GM21825 (cell line): ENCODE measurements at regions not wholly inside any gene's neighbourhood (a gene's known extent, or its start where the extent isn't known, plus 50 kb on each side); places are given as distances from the start of the nearest gene placed in this dataset.
"Not testable (repeated sequence)": the region's sequence is repeated elsewhere in the genome, so short reads cannot be mapped to it uniquely, and the experiment has no call there.

Source experiments
- ATAC-seq: cut with Tn5 transposase; IDR thresholded peaks from one replicate; pipeline ENCODE4 v1.9.1; 2021; ENCODE audit warnings: mild to moderate bottlenecking, moderate library complexity; ENCODE audit not compliant: unreplicated experiment

DNA sequence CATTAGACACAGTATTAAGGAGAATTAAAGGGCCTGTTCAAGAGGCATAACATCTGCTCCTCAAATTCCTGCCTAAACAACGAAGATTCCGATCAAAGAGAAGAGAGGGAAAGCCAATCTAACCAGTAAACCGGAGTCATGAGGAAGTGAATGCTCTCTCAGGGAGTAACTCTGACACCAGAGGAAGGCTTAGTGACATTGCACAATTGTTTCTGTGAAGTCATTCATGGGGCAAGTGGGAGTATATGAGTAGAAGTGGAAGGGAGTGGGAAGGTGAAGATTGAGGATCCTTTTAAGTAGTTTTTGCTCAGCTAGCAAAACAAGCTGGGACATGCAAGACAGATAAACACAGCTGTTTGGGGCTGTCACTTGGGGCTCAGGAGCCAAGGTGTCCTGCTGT lies 136.4 kb upstream of the FAM174A start:
- ATAC-seq = not testable (repeated sequence)

GRCh38 chr5:100379254-100379858 lies 155.8 kb upstream of the FAM174A start:
- ATAC-seq = not testable (repeated sequence)

DNA sequence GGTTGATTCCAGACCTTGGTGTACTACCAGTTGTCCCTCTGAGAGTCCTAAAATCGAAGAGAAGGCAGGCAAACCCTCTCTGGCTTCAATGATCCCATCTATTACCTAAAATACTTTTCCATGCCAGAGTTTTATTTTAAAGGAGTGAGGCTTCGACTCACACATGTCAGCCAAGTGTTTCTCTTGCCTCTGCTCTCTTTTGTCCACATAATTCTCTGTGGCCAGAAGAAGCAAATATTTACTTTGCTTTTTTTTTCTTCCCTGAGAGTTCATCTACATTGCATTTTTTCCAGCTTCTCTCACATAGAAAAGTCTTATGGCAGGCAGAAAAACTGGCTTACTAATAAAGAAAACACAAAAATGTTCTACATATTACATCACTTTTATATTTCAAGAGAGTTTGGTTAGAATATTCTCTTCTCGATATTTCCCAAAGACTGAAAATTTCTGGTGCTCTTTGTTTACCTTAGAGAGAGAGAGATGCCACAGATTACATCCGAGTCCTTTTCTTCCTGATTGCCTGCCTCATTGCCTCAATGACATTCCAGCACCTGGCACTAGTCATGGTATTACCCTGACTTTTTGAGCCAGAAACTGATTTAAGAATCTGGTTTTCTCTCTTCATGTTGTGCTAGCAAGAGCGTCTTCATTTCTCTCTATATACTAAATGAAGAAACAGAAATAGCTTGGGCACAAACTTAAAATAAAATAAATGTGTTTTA lies 170.3 kb upstream of the FAM174A start:
- not testable (repeated sequence) for ATAC-seq

- ATAC-seq = not testable (repeated sequence)
Observed at GRCh38 chr5:100364343-100364742, 170.8 kb upstream of the FAM174A start.

- ATAC-seq = not testable (repeated sequence)
Observed at GRCh38 chr5:100359998-100360397, 175.2 kb upstream of the FAM174A start.

DNA sequence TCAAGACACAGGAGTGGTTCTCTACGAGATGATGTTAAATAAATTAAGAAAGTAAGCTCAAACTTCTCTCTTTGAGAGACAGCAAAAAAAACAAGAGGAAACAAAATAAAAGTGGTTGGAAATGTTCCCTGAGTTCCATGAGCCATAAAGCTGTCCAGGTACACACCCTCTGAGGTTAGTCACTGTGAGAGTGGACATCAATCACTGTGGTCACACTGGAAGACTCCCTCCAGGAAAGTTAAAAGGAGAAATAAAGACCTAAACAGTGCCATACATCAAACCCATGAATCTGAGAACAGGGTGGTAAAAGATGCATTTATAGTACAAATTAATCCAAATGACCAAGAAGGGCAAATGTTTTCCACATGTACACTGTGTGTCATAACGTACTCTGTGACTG lies 188.9 kb upstream of the FAM174A start:
- not testable (repeated sequence) for ATAC-seq

DNA sequence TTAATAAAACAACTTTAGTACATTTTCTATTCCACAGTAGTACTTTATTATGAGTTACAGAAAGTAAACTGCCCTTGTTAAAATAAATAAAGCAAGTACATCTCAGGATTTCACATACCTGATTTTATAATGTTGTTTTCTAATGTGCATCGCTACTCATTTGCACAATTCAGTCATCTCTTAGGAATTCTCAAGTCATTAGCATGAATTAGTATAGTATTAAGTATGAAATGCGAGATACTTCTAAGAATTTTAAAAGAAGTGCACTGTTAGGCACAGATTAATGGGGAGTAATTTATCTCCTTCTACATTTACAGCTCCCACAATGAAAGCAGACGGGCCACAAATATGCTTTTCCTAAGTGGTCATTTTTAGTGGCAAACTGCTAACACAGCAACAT lies 193.7 kb upstream of the FAM174A start:
- not testable (repeated sequence) for ATAC-seq

DNA sequence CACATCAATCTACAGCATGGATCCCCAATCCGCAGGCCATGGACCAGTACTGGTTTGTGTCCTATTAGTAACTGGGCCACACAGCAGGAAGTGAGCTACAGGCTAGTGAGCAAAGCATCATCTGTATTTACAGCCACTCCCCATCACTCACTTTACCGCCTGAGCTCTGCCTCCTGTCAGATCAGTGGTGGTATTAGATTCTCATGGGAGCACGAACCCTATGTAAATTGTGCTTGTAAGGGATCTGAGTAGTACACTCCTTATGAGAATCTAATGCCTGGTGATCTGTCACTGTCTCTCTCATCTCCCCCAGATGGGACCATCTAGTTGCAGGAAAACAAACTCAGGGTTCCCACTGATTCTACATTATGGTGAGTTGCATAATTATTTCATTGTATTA lies 212.7 kb upstream of the FAM174A start:
- no peak for ATAC-seq

GRCh38 chr5:100319885-100320284 lies 215.3 kb upstream of the FAM174A start:
- ATAC-seq = no peak

DNA sequence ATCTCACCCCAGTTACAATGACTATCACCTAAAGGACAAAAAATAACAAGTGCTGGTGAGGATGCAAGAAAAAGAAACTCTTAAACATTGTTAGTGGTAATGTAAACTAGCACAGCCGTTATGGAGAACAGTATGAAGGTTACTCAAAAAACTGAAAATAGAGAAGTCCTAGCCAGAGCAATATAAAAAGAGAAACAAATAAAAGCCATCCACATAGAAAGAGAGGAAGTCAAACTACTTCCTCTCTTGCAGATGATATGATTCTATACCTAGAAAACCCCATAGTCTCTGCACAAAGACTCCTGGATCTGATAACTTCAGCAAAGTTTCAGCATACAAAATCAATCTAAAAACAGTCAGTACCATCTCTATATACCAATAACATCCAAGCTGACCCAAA lies 221.5 kb upstream of the FAM174A start:
- ATAC-seq = no peak

GRCh38 chr5:100311806-100312205 lies 223.4 kb upstream of the FAM174A start:
- ATAC-seq = no peak

DNA sequence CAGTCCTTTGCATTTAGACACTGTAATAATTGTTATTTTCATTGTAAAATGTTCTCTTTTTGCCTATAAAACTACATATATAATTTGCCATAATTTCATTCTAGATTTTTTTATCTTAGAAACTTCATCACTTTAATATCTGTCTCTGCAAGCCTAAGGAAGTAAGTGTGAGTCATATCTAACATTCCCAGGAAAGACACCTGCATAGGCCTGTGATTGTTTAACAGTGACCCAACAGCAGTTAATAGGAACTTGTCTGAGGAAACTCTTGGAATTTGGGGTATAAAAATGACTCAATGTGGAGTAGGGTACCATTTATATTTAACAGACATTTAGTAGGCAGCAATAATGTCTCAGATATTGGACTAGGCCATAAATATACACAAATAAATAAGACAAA lies 229.2 kb upstream of the FAM174A start:
- ATAC-seq = no peak

DNA sequence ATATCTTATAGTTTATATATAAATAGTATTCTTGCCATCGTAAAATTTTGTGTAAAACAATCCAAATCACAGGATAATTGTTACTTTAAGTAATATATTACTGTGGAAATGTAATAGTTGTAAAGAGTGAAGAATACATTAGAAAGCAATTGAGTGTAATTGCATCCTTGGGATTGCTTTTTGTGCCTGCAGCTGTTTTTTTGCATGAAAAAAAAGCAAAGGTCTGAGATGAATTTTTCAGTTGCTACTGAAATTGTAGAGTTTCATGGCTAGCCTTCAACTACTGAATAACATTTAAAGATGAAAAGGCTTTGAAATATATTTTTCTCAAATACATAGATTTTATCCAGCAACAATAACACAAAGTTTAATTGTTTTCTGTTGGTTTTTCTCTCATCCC lies 232.0 kb upstream of the FAM174A start:
- ATAC-seq = no peak

DNA sequence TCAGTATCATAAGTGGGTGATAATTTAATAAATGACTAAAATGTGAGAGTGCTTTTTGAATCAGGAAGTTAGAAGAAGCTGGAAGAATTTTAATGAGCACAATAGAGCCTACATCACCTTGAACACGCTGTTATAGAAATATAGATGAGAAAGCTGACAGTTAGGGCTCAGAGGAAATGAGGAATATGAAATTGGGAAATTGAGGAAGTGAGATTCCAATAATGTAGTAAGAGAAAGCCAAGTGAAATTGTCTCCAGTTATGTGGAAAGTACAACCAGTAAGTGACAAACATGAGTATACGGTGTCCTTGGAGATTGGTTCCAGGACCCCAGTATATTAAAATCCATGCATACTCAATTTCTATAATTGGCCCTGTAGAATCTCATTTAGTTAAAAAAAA lies 235.9 kb upstream of the FAM174A start:
- no peak for ATAC-seq

DNA sequence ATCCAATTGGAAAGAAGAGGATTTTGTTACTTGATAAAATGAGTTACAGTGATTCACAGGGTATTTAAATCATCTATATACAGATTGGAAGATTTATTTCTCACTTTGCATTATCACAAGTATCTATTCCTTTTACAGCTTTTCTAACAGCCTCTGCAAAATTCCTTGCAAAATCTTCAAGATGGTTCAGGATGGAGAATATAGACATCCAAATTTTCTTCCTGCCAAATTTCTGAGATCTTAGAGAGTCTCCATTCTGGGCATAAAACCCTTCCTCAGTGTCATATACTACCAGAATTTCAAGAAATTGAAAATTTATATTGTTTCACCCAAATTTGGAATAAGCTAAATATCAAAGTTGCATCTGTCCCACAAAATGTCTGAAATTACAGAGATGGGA lies 259.1 kb upstream of the FAM174A start:
- ATAC-seq = no peak

GRCh38 chr5:100275631-100276030 lies 259.5 kb upstream of the FAM174A start:
- ATAC-seq = no peak

GRCh38 chr5:100273846-100274580 lies 261.2 kb upstream of the FAM174A start:
- no peak for ATAC-seq

DNA sequence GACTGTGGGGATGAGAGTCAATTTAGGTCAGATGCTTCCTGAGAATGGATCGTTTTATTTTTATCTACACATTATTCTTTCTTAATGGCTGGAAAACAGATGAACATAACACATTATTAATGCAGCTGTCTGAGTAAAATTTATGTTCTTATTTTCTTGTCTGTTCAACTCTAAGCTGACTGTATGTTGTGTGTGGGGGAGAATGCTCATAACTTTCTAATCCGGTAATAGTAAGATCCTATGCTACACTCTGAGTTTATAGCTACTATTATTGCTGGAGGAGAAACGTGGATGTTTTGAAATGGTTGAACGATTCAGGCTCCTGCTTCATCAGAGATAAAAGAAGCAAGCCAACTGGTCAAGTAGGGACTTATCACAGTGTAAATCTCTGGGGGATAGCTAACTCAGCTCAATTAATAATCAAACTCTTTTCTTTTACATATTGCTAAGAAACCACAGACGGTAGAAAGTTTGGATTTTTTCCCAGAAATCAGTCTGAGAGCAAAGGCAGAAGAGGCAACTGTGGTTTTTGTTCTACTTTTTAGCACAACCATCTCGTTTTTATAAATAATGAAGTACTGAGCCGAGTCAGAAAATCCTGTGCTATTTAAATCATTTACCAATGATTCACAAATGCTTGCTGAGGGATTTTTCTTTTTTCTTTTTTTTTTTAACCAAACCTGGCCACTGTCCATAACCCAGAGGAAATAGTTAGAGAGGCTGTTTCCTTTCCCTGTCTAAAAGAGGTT lies 265.0 kb upstream of the FAM174A start:
- ATAC-seq = peak; percentile 48

- no peak for ATAC-seq
Observed at GRCh38 chr5:100260968-100261367, 274.2 kb upstream of the FAM174A start.

DNA sequence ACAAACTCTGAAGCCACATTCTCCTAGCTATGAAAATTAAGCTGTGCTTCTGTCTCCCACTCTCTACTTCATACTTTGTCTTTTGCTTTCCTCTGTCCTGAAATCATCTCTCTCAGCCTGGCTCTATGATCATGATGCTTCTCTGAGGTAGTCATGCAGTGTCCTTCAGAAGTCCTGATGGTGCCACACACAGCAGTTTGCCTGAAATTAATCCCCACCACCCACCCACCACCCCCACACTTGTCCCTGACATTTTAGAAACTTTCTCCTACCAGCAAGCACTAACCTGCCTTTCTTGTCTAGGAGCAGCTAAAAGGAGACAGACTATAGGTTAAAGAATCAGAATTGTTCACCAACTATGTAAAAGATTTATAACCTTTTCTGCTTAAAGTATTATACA lies 282.2 kb upstream of the FAM174A start:
- no peak for ATAC-seq

GRCh38 chr5:100252037-100252436 lies 283.1 kb upstream of the FAM174A start:
- ATAC-seq = no peak
